HG03432 (cell line): ENCODE measurements at regions not wholly inside any gene's neighbourhood (a gene's known extent, or its start where the extent isn't known, plus 50 kb on each side); places are given as distances from the start of the nearest gene placed in this dataset.
"Not testable (repeated sequence)": the region's sequence is repeated elsewhere in the genome, so short reads cannot be mapped to it uniquely, and the experiment has no call there.

Experiments
- ATAC-seq: cut with Tn5 transposase; IDR thresholded peaks from one replicate; pipeline ENCODE4 v1.9.1; 2021; ENCODE audit warnings: mild to moderate bottlenecking, moderate library complexity; ENCODE audit not compliant: unreplicated experiment

- ATAC-seq: no peak
Observed at GRCh38 chr15:22258009-22258397, 177.7 kb downstream of the OR4M2 start.

- no peak for ATAC-seq
Observed at GRCh38 chr15:22258398-22259150, 178.2 kb downstream of the OR4M2 start.

GRCh38 chr15:22259151-22259750 is 178.9 kb downstream of the OR4M2 start:
- ATAC-seq: not testable (repeated sequence)

- no peak for ATAC-seq
Observed at GRCh38 chr15:22259881-22260421, 179.6 kb downstream of the OR4M2 start.

GRCh38 chr15:22262613-22263020 is 182.3 kb downstream of the OR4M2 start:
- no peak for ATAC-seq

- no peak for ATAC-seq
Observed at GRCh38 chr15:22263738-22264137, 183.4 kb downstream of the OR4M2 start.

GRCh38 chr15:22264272-22264671 is 183.9 kb downstream of the OR4M2 start:
- not testable (repeated sequence) for ATAC-seq

- ATAC-seq: no peak
Observed at GRCh38 chr15:22265056-22265945, 185.0 kb downstream of the OR4M2 start.

GRCh38 chr15:22265970-22266369 is 185.6 kb downstream of the OR4M2 start:
- no peak for ATAC-seq

- ATAC-seq: no peak
Observed at GRCh38 chr15:22267761-22268160, 187.4 kb downstream of the OR4M2 start.

- ATAC-seq: not testable (repeated sequence)
Observed at GRCh38 chr15:22268201-22268600, 187.9 kb downstream of the OR4M2 start.

GRCh38 chr15:22268654-22269053 is 188.3 kb downstream of the OR4M2 start:
- not testable (repeated sequence) for ATAC-seq

GRCh38 chr15:22272286-22273160 is 186.2 kb upstream of the GOLGA6L22 start:
- ATAC-seq: not testable (repeated sequence)

- not testable (repeated sequence) for ATAC-seq
Observed at GRCh38 chr15:22273185-22273584, 185.5 kb upstream of the GOLGA6L22 start.

- not testable (repeated sequence) for ATAC-seq
Observed at GRCh38 chr15:22274376-22274775, 184.3 kb upstream of the GOLGA6L22 start.

GRCh38 chr15:22280770-22281169 is 177.9 kb upstream of the GOLGA6L22 start:
- not testable (repeated sequence) for ATAC-seq

GRCh38 chr15:22282794-22283533 is 175.7 kb upstream of the GOLGA6L22 start:
- peak; percentile 67 for ATAC-seq

- not testable (repeated sequence) for ATAC-seq
Observed at GRCh38 chr15:22284795-22285420, 173.8 kb upstream of the GOLGA6L22 start.

- ATAC-seq: not testable (repeated sequence)
Observed at GRCh38 chr15:22291054-22291453, 167.6 kb upstream of the GOLGA6L22 start.
